ENCODE measurements at regions not wholly inside any gene's neighbourhood (a gene's known extent, or its start where the extent isn't known, plus 50 kb on each side); places are given as distances from the start of the nearest gene placed in this dataset.

- Histone ChIP-seq H3K79me2 (ENCODE audit: control insufficient read depth, insufficient read depth, low read length) (no peaks in the 10 kb centered on the region), H3K4me2 (ENCODE audit: insufficient read depth, low read length) (no peak overlapping the region), H2AFZ (ENCODE audit: low read depth, low read length) (no peak overlapping the region), H3K9me1 (replicated peaks; ENCODE audit: control insufficient read depth, extremely low read depth, insufficient read depth, low read length) (no peaks in the 10 kb centered on the region), H3K9me3 (replicated peaks; ENCODE audit: control insufficient read depth, insufficient read depth, low read length) (no peaks in the 10 kb centered on the region), H3K9ac (replicated peaks; ENCODE audit: extremely low read depth, insufficient read depth, low read length) (no peak overlapping the region), H4K20me1 (replicated peaks; ENCODE audit: control insufficient read depth, extremely low read depth, insufficient read depth, low read length) (no peaks in the 10 kb centered on the region), H3K36me3 (ENCODE audit: control insufficient read depth in 2 of 2, extremely low read depth in 1 of 2, insufficient read depth in 2 of 2, low read length in 2 of 2) (no peaks in the 10 kb centered on the region), H3K27me3 (ENCODE audit: control insufficient read depth in 2 of 2, insufficient read depth in 2 of 2, low read length in 2 of 2) (no peaks in the 10 kb centered on the region), H3K4me3 (replicated peaks in 1 of 3; ENCODE audit: insufficient read depth in 1 of 3, low read depth in 1 of 3, low read length in 3 of 3) (no peak overlapping the region), H3K4me1 (ENCODE audit: control insufficient read depth, extremely low read depth, insufficient read depth, low read length) (no peaks in the 10 kb centered on the region), H3K27ac (ENCODE audit: insufficient read depth, low read depth, low read length) (no peak overlapping the region)
- dilution Hi-C loops (cut with MboI; ENCODE audit: extremely low pct_ligation_motif_present, low sequenced_read_pairs): no loop called here
- FAIRE-seq (no peak), DNase-seq (ENCODE audit: low read depth, low spot score) (no peak)
- no TSS peak for BruUV-seq (replicated peaks)
- intact Hi-C loops (cut with micrococcal nuclease): no loop called here
- POLR2A ChIA-PET: no interaction called here
- TF ChIP-seq JUN (IDR thresholded peaks at IDR 0.05; ENCODE audit: borderline replicate concordance, insufficient read depth, insufficient read length, low read depth) (no peak), GATA2 (IDR thresholded peaks at IDR 0.05; ENCODE audit: insufficient read depth, insufficient read length, low read depth, low read length) (no peak), EZH2 (IDR thresholded peaks at IDR 0.05; ENCODE audit: borderline replicate concordance, low read depth, low read length, severe bottlenecking) (no peak)
- CTCF ChIA-PET: no interaction called here
These were observed 186.0 kb upstream of the CXorf66 start for GRCh38 chrX:140151316-140151715.

GRCh38 chrX:140149761-140150160 is 184.4 kb upstream of the CXorf66 start:
- Histone ChIP-seq H3K9ac (replicated peaks; ENCODE audit: extremely low read depth, insufficient read depth, low read length) (no peak overlapping the region), H3K4me3 (replicated peaks in 1 of 3; ENCODE audit: insufficient read depth in 1 of 3, low read depth in 1 of 3, low read length in 3 of 3) (no peak overlapping the region), H3K9me3 (replicated peaks; ENCODE audit: control insufficient read depth, insufficient read depth, low read length) (no peaks in the 10 kb centered on the region), H3K27ac (ENCODE audit: insufficient read depth, low read depth, low read length) (no peak overlapping the region), H3K4me1 (ENCODE audit: control insufficient read depth, extremely low read depth, insufficient read depth, low read length) (no peaks in the 10 kb centered on the region), H3K79me2 (ENCODE audit: control insufficient read depth, insufficient read depth, low read length) (no peaks in the 10 kb centered on the region), H2AFZ (ENCODE audit: low read depth, low read length) (no peak overlapping the region), H4K20me1 (replicated peaks; ENCODE audit: control insufficient read depth, extremely low read depth, insufficient read depth, low read length) (no peaks in the 10 kb centered on the region), H3K9me1 (replicated peaks; ENCODE audit: control insufficient read depth, extremely low read depth, insufficient read depth, low read length) (no peaks in the 10 kb centered on the region), H3K36me3 (ENCODE audit: control insufficient read depth in 2 of 2, extremely low read depth in 1 of 2, insufficient read depth in 2 of 2, low read length in 2 of 2) (no peaks in the 10 kb centered on the region), H3K4me2 (ENCODE audit: insufficient read depth, low read length) (no peak overlapping the region), H3K27me3 (ENCODE audit: control insufficient read depth in 2 of 2, insufficient read depth in 2 of 2, low read length in 2 of 2) (no peaks in the 10 kb centered on the region)
- DNase-seq (ENCODE audit: low read depth, low spot score) (no peak), FAIRE-seq (no peak)
- BruUV-seq (replicated peaks): no TSS peak
- intact Hi-C loops (cut with micrococcal nuclease) (no loop called here), dilution Hi-C loops (cut with MboI; ENCODE audit: extremely low pct_ligation_motif_present, low sequenced_read_pairs) (no loop called here)
- ChIA-PET CTCF (no interaction called here), POLR2A (no interaction called here)
- no peak for TF ChIP-seq POLR2AphosphoS5 (IDR thresholded peaks at IDR 0.05; ENCODE audit: insufficient read depth, low read depth, low read length)
- TF ChIP-seq EZH2 (IDR thresholded peaks at IDR 0.05; ENCODE audit: borderline replicate concordance, low read depth, low read length, severe bottlenecking): no peak
- TF ChIP-seq CTCF (IDR thresholded peaks at IDR 0.05; ENCODE audit: extremely low read depth in 1 of 2, insufficient read depth in 1 of 2, low read depth in 1 of 2, low read length in 2 of 2): no peak
- no peak for TF ChIP-seq FOS (IDR thresholded peaks at IDR 0.05; ENCODE audit: borderline replicate concordance, insufficient read depth, low read length)
- TF ChIP-seq JUN (IDR thresholded peaks at IDR 0.05; ENCODE audit: borderline replicate concordance, insufficient read depth, insufficient read length, low read depth): no peak
- no peak for TF ChIP-seq MAX (IDR thresholded peaks at IDR 0.05; ENCODE audit: insufficient read depth, insufficient read length)

Measured in endothelial cell of umbilical vein (primary cell).